Transverse colon (tissue), 4 donors: ENCODE measurements at regions not wholly inside any gene's neighbourhood (a gene's known extent, or its start where the extent isn't known, plus 50 kb on each side); places are given as distances from the start of the nearest gene placed in this dataset.

ENCODE experiments used
- DNase-seq: peaks from one replicate; pipeline ENCODE4 v3.0.0-alpha.2; 2019
- H3K27ac ChIP-seq, 4 donors: fragments of 200-600 bp; sonication (generic); 2 replicates each; pipeline ENCODE4 v1.5.1; 2016 to 2018; ENCODE audit warnings: inconsistent platforms in 4 of 4
- H3K27me3 ChIP-seq: fragments of 200-600 bp; sonication (generic); 2 replicates; pipeline ENCODE4 v1.5.1; 2017; ENCODE audit warnings: inconsistent platforms
- H3K36me3 ChIP-seq, 4 donors: fragments of 200-600 bp; sonication (generic); 2 replicates each; pipeline ENCODE4 v1.5.1; 2017 to 2019; ENCODE audit warnings: inconsistent platforms in 4 of 4
- H3K4me1 ChIP-seq, 4 donors: fragments of 200-600 bp; sonication (generic); 2 replicates each; pipeline ENCODE4 v1.5.1; 2017 to 2020; ENCODE audit warnings: inconsistent platforms in 4 of 4
- H3K4me3 ChIP-seq, 4 donors: fragments of 200-600 bp; sonication (generic); 1 replicate in 1 of 4; 2 replicates in 3 of 4; pipeline versions ENCODE4 v1.5.1 to v1.6.1; 2017 to 2019; ENCODE audit warnings: inconsistent platforms in 4 of 4
- H3K9me3 ChIP-seq, 2 donors: fragments of 200-600 bp; sonication (generic); 2 replicates each; pipeline ENCODE4 v1.5.1; 2017 to 2019; ENCODE audit warnings: inconsistent platforms in 2 of 2
- EP300 ChIP-seq: sonication (generic); formaldehyde crosslinking; IDR thresholded peaks from one replicate; pipeline ENCODE4 v1.6.1; 2017; ENCODE audit warnings: antibody characterized with exemption, low read depth
- POLR2A ChIP-seq: fragments of 450-650 bp; IDR thresholded peaks from one replicate; pipeline ENCODE4 v1.6.1; 2016; ENCODE audit warnings: antibody characterized with exemption, mild to moderate bottlenecking, moderate library complexity
- POLR2AphosphoS5 ChIP-seq, 3 donors: sonication (generic); formaldehyde crosslinking; IDR thresholded peaks; one replicate each; pipeline ENCODE4 v1.6.1; 2016; ENCODE audit warnings: antibody characterized with exemption in 3 of 3
- WGBS, 2 donors: methylation state at CpG; one replicate each; pipeline ENCODE4 v1.1.5; 2018; ENCODE audit warnings: low coverage in 1 of 2; 5-methylcytosine and 5-hydroxymethylcytosine counted together
- in situ Hi-C, 4 donors: fragments of 200-750 bp; cut with MboI; loops; one replicate each; pipeline versions ENCODE4 v1.15.0 to v1.15.1; 2017; ENCODE audit warnings: low sequenced_read_pairs in 3 of 4, low pct_ligation_motif_present in 1 of 4, low pct_unique_long_range_greater_than_20kb in 1 of 4
- intact Hi-C: fragments of 100-400 bp; cut with DNase I; formaldehyde crosslinking; loops from one replicate; pipeline ENCODE4 v1.15.1; 2023; ENCODE audit warnings: low total_unique reads
- TF ChIP-seq, protein P1 (sequence below), 5 experiments: fragments of 200-600 bp in 3 of 5; fragments of 450-650 bp in 2 of 5; sonication (generic) in 3 of 5; IDR thresholded peaks; 1 replicate in 2 of 5; 2 replicates in 3 of 5; pipeline ENCODE4 v1.5.1; 2016 to 2017; ENCODE audit warnings: antibody characterized with exemption in 5 of 5, inconsistent platforms in 3 of 5, mild to moderate bottlenecking in 2 of 5, moderate library complexity in 1 of 5

DNA sequence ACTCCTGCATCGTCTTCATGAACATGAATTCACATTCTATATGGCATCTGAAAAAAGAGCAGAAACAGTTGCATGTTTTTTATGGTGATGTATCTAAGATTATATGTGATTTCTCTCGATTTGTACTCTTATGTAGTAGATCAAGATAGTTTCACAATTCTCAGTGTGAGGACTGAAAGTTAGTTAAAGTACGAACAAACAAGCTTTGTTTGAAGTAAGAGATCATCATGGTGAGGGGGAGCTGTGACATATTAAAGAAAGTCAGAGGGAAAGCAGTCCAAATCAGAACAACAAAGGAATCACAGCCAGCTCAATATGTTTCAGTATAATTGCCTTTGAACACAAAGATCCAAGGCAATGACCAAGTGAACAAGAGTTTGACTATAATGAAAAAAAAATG lies 1140.6 kb downstream of the SH3BGRL start:
- no peak overlapping the region for H3K27ac ChIP-seq
- 39 to 71% methylated on average over 1 to 3 of the region's 3 CpGs for WGBS, 2 donors
- no peak overlapping the region for H3K4me3 ChIP-seq
- no peaks in the 10 kb centered on the region for H3K4me1 ChIP-seq
- H3K9me3 ChIP-seq, result no peaks in the 10 kb centered on the region
- intact Hi-C loops (no loop called here), in situ Hi-C loops (no loop called here)
- TF ChIP-seq POLR2AphosphoS5 (IDR thresholded peaks at IDR 0.05), result no peak
- H3K27me3 ChIP-seq, result no peaks in the 10 kb centered on the region
- DNase-seq, result no peak
- no peaks in the 10 kb centered on the region for H3K36me3 ChIP-seq

DNA sequence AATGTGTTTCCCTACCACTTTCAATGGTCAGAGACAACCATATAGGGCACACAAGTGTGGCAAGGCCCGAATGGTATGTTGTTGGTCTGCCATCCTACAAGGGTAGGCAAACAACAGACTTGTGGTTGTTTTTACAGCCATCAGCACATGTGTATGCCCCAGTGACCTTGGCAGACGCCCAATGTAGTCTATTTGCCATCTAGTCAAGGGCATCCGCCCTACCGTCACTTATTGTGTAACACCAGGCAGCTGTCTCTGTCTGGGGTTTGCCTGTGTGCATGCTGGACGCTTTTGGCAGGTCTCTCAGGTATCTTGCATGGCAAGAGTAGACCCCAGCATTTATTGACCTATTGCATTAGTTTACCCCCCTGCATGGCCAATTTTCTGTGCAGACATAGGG lies 1145.5 kb upstream of the POU3F4 start:
- Histone ChIP-seq H3K36me3 (no peaks in the 10 kb centered on the region), H3K4me3 (no peak overlapping the region), H3K27ac (no peak overlapping the region), H3K27me3 (no peaks in the 10 kb centered on the region), H3K4me1 (no peaks in the 10 kb centered on the region), H3K9me3 (no peaks in the 10 kb centered on the region)
- TF ChIP-seq, protein P1, sequence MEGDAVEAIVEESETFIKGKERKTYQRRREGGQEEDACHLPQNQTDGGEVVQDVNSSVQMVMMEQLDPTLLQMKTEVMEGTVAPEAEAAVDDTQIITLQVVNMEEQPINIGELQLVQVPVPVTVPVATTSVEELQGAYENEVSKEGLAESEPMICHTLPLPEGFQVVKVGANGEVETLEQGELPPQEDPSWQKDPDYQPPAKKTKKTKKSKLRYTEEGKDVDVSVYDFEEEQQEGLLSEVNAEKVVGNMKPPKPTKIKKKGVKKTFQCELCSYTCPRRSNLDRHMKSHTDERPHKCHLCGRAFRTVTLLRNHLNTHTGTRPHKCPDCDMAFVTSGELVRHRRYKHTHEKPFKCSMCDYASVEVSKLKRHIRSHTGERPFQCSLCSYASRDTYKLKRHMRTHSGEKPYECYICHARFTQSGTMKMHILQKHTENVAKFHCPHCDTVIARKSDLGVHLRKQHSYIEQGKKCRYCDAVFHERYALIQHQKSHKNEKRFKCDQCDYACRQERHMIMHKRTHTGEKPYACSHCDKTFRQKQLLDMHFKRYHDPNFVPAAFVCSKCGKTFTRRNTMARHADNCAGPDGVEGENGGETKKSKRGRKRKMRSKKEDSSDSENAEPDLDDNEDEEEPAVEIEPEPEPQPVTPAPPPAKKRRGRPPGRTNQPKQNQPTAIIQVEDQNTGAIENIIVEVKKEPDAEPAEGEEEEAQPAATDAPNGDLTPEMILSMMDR (IDR thresholded peaks at IDR 0.05), result no peak
- TF ChIP-seq POLR2A (no peak), EP300 (no peak), POLR2AphosphoS5 (IDR thresholded peaks at IDR 0.05) (no peak)
- intact Hi-C loops (no loop called here), in situ Hi-C loops (no loop called here)
- DNase-seq, result no peak
- WGBS, 2 donors, result 87% methylated on average over 4 of the region's 5 CpGs; no CpG with 5 or more reads in 1 of the 2 donors

DNA sequence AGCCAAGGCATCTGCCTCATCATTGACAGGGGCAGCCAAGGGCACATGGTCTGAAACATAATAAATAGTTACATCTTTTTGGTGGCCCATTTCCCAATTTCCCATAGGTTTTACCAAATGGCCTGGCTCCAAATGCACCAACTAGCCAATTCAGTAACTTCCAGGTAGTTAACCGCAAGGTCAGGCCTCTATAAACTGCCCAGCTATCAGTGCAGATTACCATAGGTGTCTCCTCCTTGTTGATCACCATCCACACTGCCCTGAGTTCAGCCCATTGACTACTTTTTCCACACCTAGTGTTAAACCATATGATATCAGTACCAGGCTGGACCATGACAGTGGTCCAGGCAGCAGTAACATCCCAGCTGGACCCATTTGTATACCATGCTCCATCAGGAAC lies 1145.1 kb upstream of the POU3F4 start:
- H3K36me3 ChIP-seq, result no peaks in the 10 kb centered on the region
- intact Hi-C loops (no loop called here), in situ Hi-C loops (no loop called here)
- no peak overlapping the region for H3K27ac ChIP-seq
- no peaks in the 10 kb centered on the region for H3K9me3 ChIP-seq
- TF ChIP-seq EP300, result no peak
- no peak for TF ChIP-seq POLR2AphosphoS5 (IDR thresholded peaks at IDR 0.05)
- TF ChIP-seq, protein P1 (IDR thresholded peaks at IDR 0.05), result no peak
- no peak for TF ChIP-seq POLR2A
- H3K27me3 ChIP-seq, result no peaks in the 10 kb centered on the region
- DNase-seq, result no peak
- 64% methylated on average over 1 of the region's 1 CpG; no CpG with 5 or more reads in 1 of the 2 donors for WGBS, 2 donors
- H3K4me3 ChIP-seq, result no peak overlapping the region
- no peaks in the 10 kb centered on the region for H3K4me1 ChIP-seq

DNA sequence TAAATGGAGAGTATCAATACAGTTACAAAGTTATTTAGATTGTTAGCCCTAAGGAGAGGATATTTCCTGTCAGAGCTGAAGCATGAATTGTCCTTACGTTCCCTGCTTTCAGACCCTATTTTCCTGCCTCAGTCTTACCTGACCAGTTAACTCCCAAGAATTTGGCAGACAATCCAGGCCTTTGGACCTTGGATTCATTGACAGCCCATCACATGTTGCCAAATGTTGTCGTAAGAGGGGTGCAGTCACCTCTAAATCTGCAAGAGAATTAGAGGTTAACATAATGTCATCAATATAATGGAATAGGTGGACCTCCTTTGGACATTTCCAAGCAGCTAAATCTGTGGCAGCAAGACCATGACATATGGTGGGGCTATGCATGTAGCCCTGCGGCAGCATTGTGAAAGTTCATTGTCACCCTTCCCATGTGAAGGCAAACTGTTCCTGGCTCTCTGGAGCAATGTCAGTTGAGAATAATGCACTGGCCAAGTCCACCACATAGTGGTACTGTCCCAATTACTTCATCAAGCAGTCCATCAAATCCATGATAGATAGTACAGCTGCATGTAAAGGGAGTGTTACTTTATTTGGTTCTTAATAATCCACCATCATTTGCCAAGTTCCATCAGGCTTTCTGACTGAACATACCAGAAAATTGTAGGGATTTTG lies 1137.0 kb upstream of the POU3F4 start:
- no peak overlapping the region for H3K4me3 ChIP-seq
- no peaks in the 10 kb centered on the region for H3K4me1 ChIP-seq
- H3K36me3 ChIP-seq, result no peaks in the 10 kb centered on the region
- 90 to 100% methylated on average over 1 to 3 of the region's 3 CpGs for WGBS, 2 donors
- in situ Hi-C loops, result no loop called here
- DNase-seq, result no peak
- H3K9me3 ChIP-seq, result no peaks in the 10 kb centered on the region
- TF ChIP-seq POLR2AphosphoS5 (IDR thresholded peaks at IDR 0.05) (no peak), EP300 (no peak), POLR2A (no peak)
- TF ChIP-seq, protein P1 (IDR thresholded peaks at IDR 0.05), result no peak
- intact Hi-C loops, result no loop called here
- H3K27me3 ChIP-seq, result no peaks in the 10 kb centered on the region
- H3K27ac ChIP-seq, result no peak overlapping the region

DNA sequence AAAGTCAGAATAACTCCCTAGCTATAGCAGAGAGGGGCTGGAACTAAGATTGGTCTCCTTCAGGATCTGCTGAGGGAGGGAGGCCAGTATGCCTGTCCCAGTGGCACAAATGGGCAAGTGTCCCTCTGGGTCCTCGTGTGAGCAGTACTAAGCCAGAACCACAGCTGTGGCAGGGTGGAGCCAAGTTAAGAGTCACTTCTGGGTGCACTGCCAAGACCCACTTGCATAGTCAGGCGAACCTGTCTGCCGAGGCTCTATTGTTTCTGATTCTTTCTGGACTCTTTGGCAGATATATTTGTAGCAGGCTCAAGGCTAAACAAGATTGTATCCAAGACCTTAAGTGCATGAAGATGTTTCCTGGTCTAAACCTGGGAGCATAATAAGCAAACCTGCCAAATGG lies 1123.7 kb upstream of the POU3F4 start:
- no peaks in the 10 kb centered on the region for H3K36me3 ChIP-seq
- intact Hi-C loops, result loop anchor here (10.0 kb wide), 1 partner anchor 510 kb away; no protein-coding TSS in a partner anchor

More for the DNA sequence above, 1123.7 kb upstream of the POU3F4 start:
- H3K27ac ChIP-seq, result no peak overlapping the region
- H3K9me3 ChIP-seq, result no peaks in the 10 kb centered on the region
- DNase-seq, result no peak
- no peaks in the 10 kb centered on the region for H3K4me1 ChIP-seq
- H3K27me3 ChIP-seq, result no peaks in the 10 kb centered on the region
- in situ Hi-C loops, result no loop called here
- 49% methylated on average over 2 of the region's 3 CpGs; no CpG with 5 or more reads in 1 of the 2 donors for WGBS, 2 donors
- TF ChIP-seq, protein P1 (IDR thresholded peaks at IDR 0.05), result no peak
- TF ChIP-seq EP300 (no peak), POLR2A (no peak)
- H3K4me3 ChIP-seq, result no peak overlapping the region
